ENCODE measurements at regions not wholly inside any gene's neighbourhood (a gene's known extent, or its start where the extent isn't known, plus 50 kb on each side); places are given as distances from the start of the nearest gene placed in this dataset.

DNA sequence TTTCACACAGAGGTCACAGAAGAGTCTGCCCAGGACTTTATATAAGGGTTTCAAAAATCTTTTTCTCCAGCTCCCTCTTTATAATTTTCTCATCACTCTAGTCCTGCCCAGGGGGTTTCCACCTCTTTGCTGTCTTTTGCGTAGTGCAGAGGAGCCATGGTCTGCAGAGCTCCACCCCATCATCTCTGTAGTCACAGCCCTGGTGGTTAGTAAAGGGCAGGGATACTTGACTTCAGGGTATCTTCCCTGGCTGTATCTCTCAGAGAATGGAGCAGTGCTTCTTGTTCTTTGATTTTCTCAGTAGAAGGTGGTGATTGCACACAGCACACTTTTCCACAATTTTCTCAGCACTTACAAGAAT is 900.6 kb upstream of the COX7C start (continued):
- TF ChIP-seq, protein P1, sequence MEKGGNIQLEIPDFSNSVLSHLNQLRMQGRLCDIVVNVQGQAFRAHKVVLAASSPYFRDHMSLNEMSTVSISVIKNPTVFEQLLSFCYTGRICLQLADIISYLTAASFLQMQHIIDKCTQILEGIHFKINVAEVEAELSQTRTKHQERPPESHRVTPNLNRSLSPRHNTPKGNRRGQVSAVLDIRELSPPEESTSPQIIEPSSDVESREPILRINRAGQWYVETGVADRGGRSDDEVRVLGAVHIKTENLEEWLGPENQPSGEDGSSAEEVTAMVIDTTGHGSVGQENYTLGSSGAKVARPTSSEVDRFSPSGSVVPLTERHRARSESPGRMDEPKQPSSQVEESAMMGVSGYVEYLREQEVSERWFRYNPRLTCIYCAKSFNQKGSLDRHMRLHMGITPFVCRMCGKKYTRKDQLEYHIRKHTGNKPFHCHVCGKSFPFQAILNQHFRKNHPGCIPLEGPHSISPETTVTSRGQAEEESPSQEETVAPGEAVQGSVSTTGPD (CRISPR knock-in tag; IDR thresholded peaks at IDR 0.05): no peak
- TF ChIP-seq, protein P2, sequence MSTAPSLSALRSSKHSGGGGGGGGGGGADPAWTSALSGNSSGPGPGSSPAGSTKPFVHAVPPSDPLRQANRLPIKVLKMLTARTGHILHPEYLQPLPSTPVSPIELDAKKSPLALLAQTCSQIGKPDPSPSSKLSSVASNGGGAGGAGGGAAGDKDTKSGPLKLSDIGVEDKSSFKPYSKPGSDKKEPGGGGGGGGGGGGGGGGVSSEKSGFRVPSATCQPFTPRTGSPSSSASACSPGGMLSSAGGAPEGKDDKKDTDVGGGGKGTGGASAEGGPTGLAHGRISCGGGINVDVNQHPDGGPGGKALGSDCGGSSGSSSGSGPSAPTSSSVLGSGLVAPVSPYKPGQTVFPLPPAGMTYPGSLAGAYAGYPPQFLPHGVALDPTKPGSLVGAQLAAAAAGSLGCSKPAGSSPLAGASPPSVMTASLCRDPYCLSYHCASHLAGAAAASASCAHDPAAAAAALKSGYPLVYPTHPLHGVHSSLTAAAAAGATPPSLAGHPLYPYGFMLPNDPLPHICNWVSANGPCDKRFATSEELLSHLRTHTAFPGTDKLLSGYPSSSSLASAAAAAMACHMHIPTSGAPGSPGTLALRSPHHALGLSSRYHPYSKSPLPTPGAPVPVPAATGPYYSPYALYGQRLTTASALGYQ (CRISPR knock-in tag; IDR thresholded peaks at IDR 0.05): no peak
- TF ChIP-seq, protein P3, sequence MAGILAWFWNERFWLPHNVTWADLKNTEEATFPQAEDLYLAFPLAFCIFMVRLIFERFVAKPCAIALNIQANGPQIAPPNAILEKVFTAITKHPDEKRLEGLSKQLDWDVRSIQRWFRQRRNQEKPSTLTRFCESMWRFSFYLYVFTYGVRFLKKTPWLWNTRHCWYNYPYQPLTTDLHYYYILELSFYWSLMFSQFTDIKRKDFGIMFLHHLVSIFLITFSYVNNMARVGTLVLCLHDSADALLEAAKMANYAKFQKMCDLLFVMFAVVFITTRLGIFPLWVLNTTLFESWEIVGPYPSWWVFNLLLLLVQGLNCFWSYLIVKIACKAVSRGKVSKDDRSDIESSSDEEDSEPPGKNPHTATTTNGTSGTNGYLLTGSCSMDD (CRISPR knock-in tag; IDR thresholded peaks at IDR 0.05): no peak
- TF ChIP-seq, protein P4, sequence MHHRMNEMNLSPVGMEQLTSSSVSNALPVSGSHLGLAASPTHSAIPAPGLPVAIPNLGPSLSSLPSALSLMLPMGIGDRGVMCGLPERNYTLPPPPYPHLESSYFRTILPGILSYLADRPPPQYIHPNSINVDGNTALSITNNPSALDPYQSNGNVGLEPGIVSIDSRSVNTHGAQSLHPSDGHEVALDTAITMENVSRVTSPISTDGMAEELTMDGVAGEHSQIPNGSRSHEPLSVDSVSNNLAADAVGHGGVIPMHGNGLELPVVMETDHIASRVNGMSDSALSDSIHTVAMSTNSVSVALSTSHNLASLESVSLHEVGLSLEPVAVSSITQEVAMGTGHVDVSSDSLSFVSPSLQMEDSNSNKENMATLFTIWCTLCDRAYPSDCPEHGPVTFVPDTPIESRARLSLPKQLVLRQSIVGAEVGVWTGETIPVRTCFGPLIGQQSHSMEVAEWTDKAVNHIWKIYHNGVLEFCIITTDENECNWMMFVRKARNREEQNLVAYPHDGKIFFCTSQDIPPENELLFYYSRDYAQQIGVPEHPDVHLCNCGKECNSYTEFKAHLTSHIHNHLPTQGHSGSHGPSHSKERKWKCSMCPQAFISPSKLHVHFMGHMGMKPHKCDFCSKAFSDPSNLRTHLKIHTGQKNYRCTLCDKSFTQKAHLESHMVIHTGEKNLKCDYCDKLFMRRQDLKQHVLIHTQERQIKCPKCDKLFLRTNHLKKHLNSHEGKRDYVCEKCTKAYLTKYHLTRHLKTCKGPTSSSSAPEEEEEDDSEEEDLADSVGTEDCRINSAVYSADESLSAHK (CRISPR knock-in tag; IDR thresholded peaks at IDR 0.05; ENCODE audit: borderline replicate concordance): no peak
- no peak for TF ChIP-seq FOXO1 (CRISPR knock-in tag; IDR thresholded peaks at IDR 0.05)
- TF ChIP-seq ZSCAN31 (CRISPR knock-in tag; IDR thresholded peaks at IDR 0.05; ENCODE audit: low read depth): no peak

DNA sequence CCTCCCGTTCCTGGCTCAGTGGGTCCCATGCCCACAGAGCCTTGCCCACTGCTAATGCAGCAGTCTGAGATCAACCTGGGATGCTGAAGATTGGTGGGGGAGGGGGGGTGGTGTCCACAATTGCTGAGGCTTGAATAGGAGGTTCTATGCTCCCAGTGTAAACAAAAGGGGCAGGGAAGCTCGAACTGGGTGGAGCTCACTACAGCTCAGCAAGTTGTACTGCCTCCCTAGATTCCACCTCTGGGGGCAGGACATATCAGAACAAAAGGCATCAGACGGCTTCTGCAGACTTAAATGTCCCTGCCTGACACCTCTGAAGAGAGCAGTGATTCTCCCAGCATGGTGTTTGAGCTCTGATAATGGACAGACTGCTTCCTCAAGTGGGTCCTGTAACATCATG is 885.6 kb upstream of the COX7C start:
- ATAC-seq (no peak), DNase-seq (ENCODE audit: low spot score) (no peak), FAIRE-seq (no peak)
- H2AFZ ChIP-seq (ENCODE audit: low read length): no peak overlapping the region
- H3K9me3 ChIP-seq (ENCODE audit: low read length): peaks cover 19% of the 10 kb centered on the region
- in situ Hi-C loops (cut with HindIII; ENCODE audit: extremely low pct_ligation_motif_present, low pct_unique_long_range_greater_than_20kb): no loop called here
- H3K4me2 ChIP-seq (ENCODE audit: low read depth, low read length): no peak overlapping the region
- no peaks in the 10 kb centered on the region for H3K4me1 ChIP-seq (ENCODE audit: insufficient read depth, low read length)
- no peaks in the 10 kb centered on the region for H3K79me2 ChIP-seq (ENCODE audit: insufficient read depth, low read length)
- no peak overlapping the region for H3K27ac ChIP-seq (ENCODE audit: extremely low read length, insufficient read depth, low read length)
- intact Hi-C loops (cut with micrococcal nuclease; ENCODE audit: unreplicated experiment): no loop called here
- WGBS (ENCODE audit: low lambda C conversion rate): 4% methylated on average over 3 of the region's 3 CpGs
- ChIA-PET CTCF (ENCODE audit: low intra/inter-chr PET ratio, low total read pairs) (no interaction called here), POLR2A (no interaction called here)
- H3K9ac ChIP-seq (ENCODE audit: insufficient read depth, low read depth, low read length): no peak overlapping the region
- no peaks in the 10 kb centered on the region for H3K27me3 ChIP-seq (ENCODE audit: control insufficient read depth in 1 of 2, insufficient read depth in 2 of 2, low read length in 2 of 2)
- H4K20me1 ChIP-seq (ENCODE audit: insufficient read depth, low read length): no peaks in the 10 kb centered on the region
- BruUV-seq (replicated peaks): no TSS peak
- H3K4me3 ChIP-seq (replicated peaks in 1 of 3; ENCODE audit: insufficient read depth in 1 of 3, low read depth in 2 of 3, low read length in 3 of 3): no peak overlapping the region
- no peaks in the 10 kb centered on the region for H3K36me3 ChIP-seq (replicated peaks in 1 of 2; ENCODE audit: control insufficient read depth in 1 of 2, insufficient read depth in 2 of 2, low read length in 2 of 2)
- TF ChIP-seq FOXC1 (CRISPR knock-in tag; IDR thresholded peaks at IDR 0.05; ENCODE audit: borderline replicate concordance) (no peak), NAIF1 (CRISPR knock-in tag; IDR thresholded peaks at IDR 0.05; ENCODE audit: borderline replicate concordance) (no peak), NR1H2 (CRISPR knock-in tag; IDR thresholded peaks at IDR 0.05; ENCODE audit: borderline replicate concordance, low read depth) (no peak), SPEN (CRISPR knock-in tag; IDR thresholded peaks at IDR 0.05; ENCODE audit: low read depth) (no peak), ZNF383 (CRISPR knock-in tag; IDR thresholded peaks at IDR 0.05; ENCODE audit: borderline replicate concordance) (no peak)
- TF ChIP-seq, protein P5, sequence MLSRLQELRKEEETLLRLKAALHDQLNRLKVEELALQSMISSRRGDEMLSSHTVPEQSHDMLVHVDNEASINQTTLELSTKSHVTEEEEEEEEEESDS (CRISPR knock-in tag; IDR thresholded peaks at IDR 0.05; ENCODE audit: borderline replicate concordance): no peak
- TF ChIP-seq, protein P6, sequence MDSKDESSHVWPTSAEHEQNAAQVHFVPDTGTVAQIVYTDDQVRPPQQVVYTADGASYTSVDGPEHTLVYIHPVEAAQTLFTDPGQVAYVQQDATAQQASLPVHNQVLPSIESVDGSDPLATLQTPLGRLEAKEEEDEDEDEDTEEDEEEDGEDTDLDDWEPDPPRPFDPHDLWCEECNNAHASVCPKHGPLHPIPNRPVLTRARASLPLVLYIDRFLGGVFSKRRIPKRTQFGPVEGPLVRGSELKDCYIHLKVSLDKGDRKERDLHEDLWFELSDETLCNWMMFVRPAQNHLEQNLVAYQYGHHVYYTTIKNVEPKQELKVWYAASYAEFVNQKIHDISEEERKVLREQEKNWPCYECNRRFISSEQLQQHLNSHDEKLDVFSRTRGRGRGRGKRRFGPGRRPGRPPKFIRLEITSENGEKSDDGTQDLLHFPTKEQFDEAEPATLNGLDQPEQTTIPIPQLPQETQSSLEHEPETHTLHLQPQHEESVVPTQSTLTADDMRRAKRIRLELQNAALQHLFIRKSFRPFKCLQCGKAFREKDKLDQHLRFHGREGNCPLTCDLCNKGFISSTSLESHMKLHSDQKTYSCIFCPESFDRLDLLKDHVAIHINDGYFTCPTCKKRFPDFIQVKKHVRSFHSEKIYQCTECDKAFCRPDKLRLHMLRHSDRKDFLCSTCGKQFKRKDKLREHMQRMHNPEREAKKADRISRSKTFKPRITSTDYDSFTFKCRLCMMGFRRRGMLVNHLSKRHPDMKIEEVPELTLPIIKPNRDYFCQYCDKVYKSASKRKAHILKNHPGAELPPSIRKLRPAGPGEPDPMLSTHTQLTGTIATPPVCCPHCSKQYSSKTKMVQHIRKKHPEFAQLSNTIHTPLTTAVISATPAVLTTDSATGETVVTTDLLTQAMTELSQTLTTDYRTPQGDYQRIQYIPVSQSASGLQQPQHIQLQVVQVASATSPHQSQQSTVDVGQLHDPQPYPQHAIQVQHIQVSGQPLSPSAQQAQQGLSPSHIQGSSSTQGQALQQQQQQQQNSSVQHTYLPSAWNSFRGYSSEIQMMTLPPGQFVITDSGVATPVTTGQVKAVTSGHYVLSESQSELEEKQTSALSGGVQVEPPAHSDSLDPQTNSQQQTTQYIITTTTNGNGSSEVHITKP (CRISPR knock-in tag; IDR thresholded peaks at IDR 0.05; ENCODE audit: low read depth): no peak

Measured in HepG2 (cell line).